ENCODE measurements at regions not wholly inside any gene's neighbourhood (a gene's known extent, or its start where the extent isn't known, plus 50 kb on each side); places are given as distances from the start of the nearest gene placed in this dataset.
"Not testable (repeated sequence)": the region's sequence is repeated elsewhere in the genome, so short reads cannot be mapped to it uniquely, and the experiment has no call there.

- TF ChIP-seq, protein P1, sequence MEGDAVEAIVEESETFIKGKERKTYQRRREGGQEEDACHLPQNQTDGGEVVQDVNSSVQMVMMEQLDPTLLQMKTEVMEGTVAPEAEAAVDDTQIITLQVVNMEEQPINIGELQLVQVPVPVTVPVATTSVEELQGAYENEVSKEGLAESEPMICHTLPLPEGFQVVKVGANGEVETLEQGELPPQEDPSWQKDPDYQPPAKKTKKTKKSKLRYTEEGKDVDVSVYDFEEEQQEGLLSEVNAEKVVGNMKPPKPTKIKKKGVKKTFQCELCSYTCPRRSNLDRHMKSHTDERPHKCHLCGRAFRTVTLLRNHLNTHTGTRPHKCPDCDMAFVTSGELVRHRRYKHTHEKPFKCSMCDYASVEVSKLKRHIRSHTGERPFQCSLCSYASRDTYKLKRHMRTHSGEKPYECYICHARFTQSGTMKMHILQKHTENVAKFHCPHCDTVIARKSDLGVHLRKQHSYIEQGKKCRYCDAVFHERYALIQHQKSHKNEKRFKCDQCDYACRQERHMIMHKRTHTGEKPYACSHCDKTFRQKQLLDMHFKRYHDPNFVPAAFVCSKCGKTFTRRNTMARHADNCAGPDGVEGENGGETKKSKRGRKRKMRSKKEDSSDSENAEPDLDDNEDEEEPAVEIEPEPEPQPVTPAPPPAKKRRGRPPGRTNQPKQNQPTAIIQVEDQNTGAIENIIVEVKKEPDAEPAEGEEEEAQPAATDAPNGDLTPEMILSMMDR (IDR thresholded peaks at IDR 0.05; ENCODE audit: control extremely low read depth in 1 of 3, insufficient read depth in 1 of 3, low read depth in 1 of 3, low read length in 3 of 3) = not testable (repeated sequence)
- not testable (repeated sequence) for TF ChIP-seq POLR2A (IDR thresholded peaks at IDR 0.05; ENCODE audit: control extremely low read depth in 1 of 2, low read depth in 2 of 2, low read length in 2 of 2); JUN (IDR thresholded peaks at IDR 0.05; ENCODE audit: low read depth, low read length); TCF12 (IDR thresholded peaks at IDR 0.05; ENCODE audit: low read depth, low read length); EZH2 (IDR thresholded peaks at IDR 0.05; ENCODE audit: low read depth, low read length, severe bottlenecking); YY1 (IDR thresholded peaks at IDR 0.05; ENCODE audit: low read depth, low read length); CREB1 (IDR thresholded peaks at IDR 0.05); SP1 (IDR thresholded peaks at IDR 0.05; ENCODE audit: low read depth, low read length); SIX5 (IDR thresholded peaks at IDR 0.05; ENCODE audit: low read depth, low read length)
Observed at GRCh38 chr15:19965574-19965973, 576.0 kb downstream of the GOLGA6L6 start.
